ENCODE measurements at regions not wholly inside any gene's neighbourhood (a gene's known extent, or its start where the extent isn't known, plus 50 kb on each side); places are given as distances from the start of the nearest gene placed in this dataset.

GRCh38 chr13:106919133-106919532, 351.2 kb upstream of the ARGLU1 start:
- no peak for TF ChIP-seq CTCF (IDR thresholded peaks at IDR 0.05)
- TF ChIP-seq EP300 (IDR thresholded peaks at IDR 0.05) = no peak
